ENCODE measurements at regions not wholly inside any gene's neighbourhood (a gene's known extent, or its start where the extent isn't known, plus 50 kb on each side); places are given as distances from the start of the nearest gene placed in this dataset.

- Histone ChIP-seq H3K36me3 (no peaks in the 10 kb centered on the region), H3K9me3 (ENCODE audit: severe bottlenecking) (no peaks in the 10 kb centered on the region), H3K27me3 (ENCODE audit: insufficient read depth, low read depth, severe bottlenecking) (no peaks in the 10 kb centered on the region), H3K27ac (no peak overlapping the region), H3K4me3 (ENCODE audit: low read depth, low read length) (no peak overlapping the region)
- no peak for DNase-seq
- TF ChIP-seq, protein P1, sequence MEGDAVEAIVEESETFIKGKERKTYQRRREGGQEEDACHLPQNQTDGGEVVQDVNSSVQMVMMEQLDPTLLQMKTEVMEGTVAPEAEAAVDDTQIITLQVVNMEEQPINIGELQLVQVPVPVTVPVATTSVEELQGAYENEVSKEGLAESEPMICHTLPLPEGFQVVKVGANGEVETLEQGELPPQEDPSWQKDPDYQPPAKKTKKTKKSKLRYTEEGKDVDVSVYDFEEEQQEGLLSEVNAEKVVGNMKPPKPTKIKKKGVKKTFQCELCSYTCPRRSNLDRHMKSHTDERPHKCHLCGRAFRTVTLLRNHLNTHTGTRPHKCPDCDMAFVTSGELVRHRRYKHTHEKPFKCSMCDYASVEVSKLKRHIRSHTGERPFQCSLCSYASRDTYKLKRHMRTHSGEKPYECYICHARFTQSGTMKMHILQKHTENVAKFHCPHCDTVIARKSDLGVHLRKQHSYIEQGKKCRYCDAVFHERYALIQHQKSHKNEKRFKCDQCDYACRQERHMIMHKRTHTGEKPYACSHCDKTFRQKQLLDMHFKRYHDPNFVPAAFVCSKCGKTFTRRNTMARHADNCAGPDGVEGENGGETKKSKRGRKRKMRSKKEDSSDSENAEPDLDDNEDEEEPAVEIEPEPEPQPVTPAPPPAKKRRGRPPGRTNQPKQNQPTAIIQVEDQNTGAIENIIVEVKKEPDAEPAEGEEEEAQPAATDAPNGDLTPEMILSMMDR (IDR thresholded peaks at IDR 0.05; ENCODE audit: low read depth, low read length), result no peak
Measured at GRCh38 chr2:216780843-216781242, 79.0 kb downstream of the TNP1 start.

DNA sequence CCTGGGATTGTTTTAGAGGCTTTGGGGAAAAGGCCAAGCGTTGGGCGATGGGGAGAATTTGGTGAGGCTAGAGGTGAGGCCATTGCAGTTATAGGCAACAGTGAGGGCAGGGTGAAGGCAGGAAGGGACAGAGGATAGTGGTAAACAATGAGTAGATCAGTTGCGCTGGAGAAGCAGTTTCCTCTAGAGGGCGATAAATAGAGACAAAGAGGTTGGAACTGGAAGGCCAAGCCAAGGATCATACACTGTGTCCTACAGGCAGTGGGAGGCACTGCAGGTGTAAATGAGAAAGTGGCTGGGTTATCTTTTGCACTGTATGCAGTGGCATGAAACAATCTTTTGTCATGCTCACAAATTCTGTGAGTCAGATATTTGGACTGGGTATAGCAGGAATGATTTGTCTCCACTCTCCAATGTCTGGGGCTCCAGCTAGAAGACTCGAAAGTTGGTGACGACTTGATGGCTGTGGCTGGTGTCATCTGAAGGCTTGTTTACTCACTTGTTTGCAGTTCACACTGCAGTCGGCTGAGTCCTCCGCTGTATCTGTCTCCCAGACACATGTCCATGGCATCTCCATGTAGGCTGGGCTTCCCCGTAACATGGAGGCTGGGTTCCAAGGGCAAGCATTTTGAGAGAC lies 82.1 kb downstream of the TNP1 start:
- no peaks in the 10 kb centered on the region for H3K27me3 ChIP-seq (ENCODE audit: insufficient read depth, low read depth, severe bottlenecking)
- DNase-seq, result peak; percentile 76
- H3K36me3 ChIP-seq, result no peaks in the 10 kb centered on the region
- H3K9me3 ChIP-seq (ENCODE audit: severe bottlenecking), result no peaks in the 10 kb centered on the region
- no peak overlapping the region for H3K4me3 ChIP-seq (ENCODE audit: low read depth, low read length)
- TF ChIP-seq, protein P1 (IDR thresholded peaks at IDR 0.05; ENCODE audit: low read depth, low read length), result peak; percentile 95
- H3K27ac ChIP-seq, result no peak overlapping the region

DNA sequence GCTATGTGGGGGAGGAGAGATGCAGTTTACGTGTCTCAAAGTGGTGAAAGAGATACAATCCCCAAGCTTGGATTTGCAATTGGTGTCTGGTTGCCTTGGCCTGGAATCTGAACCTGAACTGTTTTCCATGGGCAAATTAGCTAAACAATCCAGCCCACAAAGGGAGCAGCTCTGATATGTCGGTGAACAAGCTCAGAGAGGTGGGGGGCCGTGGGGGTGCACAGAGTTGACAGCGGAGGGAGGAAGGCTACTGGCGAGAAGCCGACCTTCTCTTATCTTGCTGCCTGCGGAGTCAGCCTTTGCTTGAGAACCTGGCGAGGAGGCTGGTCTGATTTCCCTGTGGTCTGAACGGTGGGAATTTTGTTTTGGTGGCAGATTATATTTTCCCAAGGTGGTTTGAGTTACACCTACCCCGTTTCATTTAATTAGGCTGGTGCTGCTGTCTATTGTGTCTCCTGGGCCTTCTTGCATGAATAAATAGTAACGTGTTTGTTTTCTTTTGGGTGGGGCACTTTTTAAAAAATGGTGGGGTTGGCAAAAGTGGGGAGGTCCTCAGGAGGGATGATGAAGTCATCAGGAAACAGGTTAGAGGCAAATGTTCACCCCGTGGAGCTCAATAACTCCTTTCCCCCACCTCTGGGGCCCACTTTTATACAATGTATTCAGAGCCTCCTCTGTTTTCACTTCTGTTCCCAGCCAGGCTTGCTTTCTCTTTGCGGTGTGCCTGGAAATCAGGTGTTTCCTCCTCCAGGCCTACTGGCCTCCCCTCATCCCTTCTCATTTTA lies 80.9 kb upstream of the IGFBP5 start:
- DNase-seq, result no peak
- TF ChIP-seq, protein P1 (IDR thresholded peaks at IDR 0.05; ENCODE audit: low read depth, low read length), result no peak
- H3K27ac ChIP-seq, result peak overlapping the region; percentile 38
- H3K4me3 ChIP-seq (ENCODE audit: low read depth, low read length), result no peak overlapping the region
- H3K9me3 ChIP-seq (ENCODE audit: severe bottlenecking), result no peaks in the 10 kb centered on the region
- H3K27me3 ChIP-seq (ENCODE audit: insufficient read depth, low read depth, severe bottlenecking), result no peaks in the 10 kb centered on the region
- no peaks in the 10 kb centered on the region for H3K36me3 ChIP-seq

GRCh38 chr2:216775043-216775453 lies 79.7 kb upstream of the IGFBP5 start:
- no peaks in the 10 kb centered on the region for H3K9me3 ChIP-seq (ENCODE audit: severe bottlenecking)
- DNase-seq, result peak; percentile 88
- TF ChIP-seq, protein P1 (IDR thresholded peaks at IDR 0.05; ENCODE audit: low read depth, low read length), result no peak
- H3K27me3 ChIP-seq (ENCODE audit: insufficient read depth, low read depth, severe bottlenecking), result no peaks in the 10 kb centered on the region
- H3K4me3 ChIP-seq (ENCODE audit: low read depth, low read length), result no peak overlapping the region
- H3K36me3 ChIP-seq, result no peaks in the 10 kb centered on the region
- peak overlapping the region; percentile 75 for H3K27ac ChIP-seq

GRCh38 chr2:216774620-216775019 lies 79.3 kb upstream of the IGFBP5 start:
- Histone ChIP-seq H3K9me3 (ENCODE audit: severe bottlenecking) (no peaks in the 10 kb centered on the region), H3K27me3 (ENCODE audit: insufficient read depth, low read depth, severe bottlenecking) (no peaks in the 10 kb centered on the region), H3K36me3 (no peaks in the 10 kb centered on the region), H3K4me3 (ENCODE audit: low read depth, low read length) (no peak overlapping the region), H3K27ac (peak overlapping the region; percentile 75)
- TF ChIP-seq, protein P1 (IDR thresholded peaks at IDR 0.05; ENCODE audit: low read depth, low read length), result no peak
- DNase-seq, result peak; percentile 25

Data from WERI-Rb-1 (cell line).